ENCODE measurements at regions not wholly inside any gene's neighbourhood (a gene's known extent, or its start where the extent isn't known, plus 50 kb on each side); places are given as distances from the start of the nearest gene placed in this dataset.
"Not testable (repeated sequence)": the region's sequence is repeated elsewhere in the genome, so short reads cannot be mapped to it uniquely, and the experiment has no call there.

- Histone ChIP-seq H3K4me3 (ENCODE audit: control insufficient read depth in 1 of 7, extremely low read depth in 1 of 7, insufficient read depth in 4 of 7, low read depth in 2 of 7, low read length in 6 of 7) (no peak overlapping the region), H3K27ac (ENCODE audit: insufficient read depth in 1 of 2, low read depth in 1 of 2, low read length in 2 of 2, poor library complexity in 1 of 2, severe bottlenecking in 2 of 2) (no peak overlapping the region), H3K36me3 (ENCODE audit: control insufficient read depth in 4 of 4, insufficient read depth in 4 of 4, low read length in 3 of 4) (no peaks in the 10 kb centered on the region), H3K4me1 (ENCODE audit: control extremely low read depth in 1 of 4, control insufficient read depth in 4 of 4, insufficient read depth in 4 of 4, low read length in 3 of 4) (no peaks in the 10 kb centered on the region), H3K27me3 (replicated peaks in 2 of 5; ENCODE audit: control insufficient read depth in 4 of 5, insufficient read depth in 5 of 5, low read length in 4 of 5) (peaks cover 0 to 2% (median 0%) of the 10 kb centered on the region in 5 experiments), H3K9me3 (ENCODE audit: control extremely low read depth in 1 of 5, control insufficient read depth in 4 of 5, insufficient read depth in 2 of 5, low read depth in 1 of 5, low read length in 4 of 5) (no peaks in the 10 kb centered on the region)
- POLR2A ChIA-PET = interaction anchor here (0.6 kb wide), 1 partner anchor 325 kb away, joined by 5 read pairs; no protein-coding TSS in a partner anchor
- CTCF ChIA-PET = no interaction called here
- peak in 2 of 3 donors; percentile 6 to 10 for DNase-seq
- 100% methylated on average over 1 of the region's 4 CpGs for WGBS (ENCODE audit: insufficient coverage)
These were observed 134.4 kb upstream of the FAM3C start for GRCh38 chr7:121530227-121531174.

DNA sequence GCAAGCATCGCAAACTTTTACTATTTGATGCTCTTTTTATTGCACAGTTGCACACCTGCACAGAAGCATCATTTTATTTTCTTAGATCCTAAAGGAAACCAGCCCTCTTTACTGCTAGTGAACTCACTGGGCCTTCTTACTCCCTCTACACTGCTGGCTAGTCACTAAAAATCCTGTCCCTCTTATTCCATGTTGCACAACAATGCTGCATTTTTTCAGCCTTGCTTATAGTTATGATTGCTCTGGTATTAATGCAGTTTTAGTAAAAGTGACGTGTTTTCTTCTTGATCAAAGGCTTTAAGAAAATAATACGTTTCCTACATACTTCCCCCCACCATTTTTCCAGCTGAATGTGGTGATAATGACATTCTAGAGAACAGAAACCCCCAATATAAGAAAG, 132.9 kb upstream of the FAM3C start:
- no peak for DNase-seq
- H3K4me3 ChIP-seq (ENCODE audit: control insufficient read depth in 1 of 7, extremely low read depth in 1 of 7, insufficient read depth in 4 of 7, low read depth in 2 of 7, low read length in 6 of 7) = no peak overlapping the region
- no peaks in the 10 kb centered on the region for H3K4me1 ChIP-seq (ENCODE audit: control extremely low read depth in 1 of 4, control insufficient read depth in 4 of 4, insufficient read depth in 4 of 4, low read length in 3 of 4)
- peaks cover 0 to 5% (median 0%) of the 10 kb centered on the region in 5 experiments for H3K27me3 ChIP-seq (replicated peaks in 2 of 5; ENCODE audit: control insufficient read depth in 4 of 5, insufficient read depth in 5 of 5, low read length in 4 of 5)
- no peak overlapping the region for H3K27ac ChIP-seq (ENCODE audit: insufficient read depth in 1 of 2, low read depth in 1 of 2, low read length in 2 of 2, poor library complexity in 1 of 2, severe bottlenecking in 2 of 2)
- POLR2A ChIA-PET = no interaction called here
- H3K36me3 ChIP-seq (ENCODE audit: control insufficient read depth in 4 of 4, insufficient read depth in 4 of 4, low read length in 3 of 4) = no peaks in the 10 kb centered on the region
- no peaks in the 10 kb centered on the region for H3K9me3 ChIP-seq (ENCODE audit: control extremely low read depth in 1 of 5, control insufficient read depth in 4 of 5, insufficient read depth in 2 of 5, low read depth in 1 of 5, low read length in 4 of 5)
- CTCF ChIA-PET = interaction anchor here (1.2 kb wide), 1 partner anchor 18 kb away, joined by 3 read pairs; no protein-coding TSS in a partner anchor
- 100% methylated on average over 1 of the region's 3 CpGs for WGBS (ENCODE audit: insufficient coverage)

GRCh38 chr7:121526210-121526609, 130.1 kb upstream of the FAM3C start:
- H3K9me3 ChIP-seq (ENCODE audit: control extremely low read depth in 1 of 5, control insufficient read depth in 4 of 5, insufficient read depth in 2 of 5, low read depth in 1 of 5, low read length in 4 of 5); H3K27ac ChIP-seq (ENCODE audit: insufficient read depth in 1 of 2, low read depth in 1 of 2, low read length in 2 of 2, poor library complexity in 1 of 2, severe bottlenecking in 2 of 2); H3K4me1 ChIP-seq (ENCODE audit: control extremely low read depth in 1 of 4, control insufficient read depth in 4 of 4, insufficient read depth in 4 of 4, low read length in 3 of 4); DNase-seq; POLR2A ChIA-PET; H3K4me3 ChIP-seq (ENCODE audit: control insufficient read depth in 1 of 7, extremely low read depth in 1 of 7, insufficient read depth in 4 of 7, low read depth in 2 of 7, low read length in 6 of 7); H3K36me3 ChIP-seq (ENCODE audit: control insufficient read depth in 4 of 4, insufficient read depth in 4 of 4, low read length in 3 of 4); H3K27me3 ChIP-seq (replicated peaks in 2 of 5; ENCODE audit: control insufficient read depth in 4 of 5, insufficient read depth in 5 of 5, low read length in 4 of 5): not testable (repeated sequence)
- CTCF ChIA-PET = interaction anchor here (1.5 kb wide), 1 partner anchor 14 kb away, joined by 3 read pairs; no protein-coding TSS in a partner anchor
- WGBS (ENCODE audit: insufficient coverage) = 100% methylated on average over 3 of the region's 3 CpGs

DNA sequence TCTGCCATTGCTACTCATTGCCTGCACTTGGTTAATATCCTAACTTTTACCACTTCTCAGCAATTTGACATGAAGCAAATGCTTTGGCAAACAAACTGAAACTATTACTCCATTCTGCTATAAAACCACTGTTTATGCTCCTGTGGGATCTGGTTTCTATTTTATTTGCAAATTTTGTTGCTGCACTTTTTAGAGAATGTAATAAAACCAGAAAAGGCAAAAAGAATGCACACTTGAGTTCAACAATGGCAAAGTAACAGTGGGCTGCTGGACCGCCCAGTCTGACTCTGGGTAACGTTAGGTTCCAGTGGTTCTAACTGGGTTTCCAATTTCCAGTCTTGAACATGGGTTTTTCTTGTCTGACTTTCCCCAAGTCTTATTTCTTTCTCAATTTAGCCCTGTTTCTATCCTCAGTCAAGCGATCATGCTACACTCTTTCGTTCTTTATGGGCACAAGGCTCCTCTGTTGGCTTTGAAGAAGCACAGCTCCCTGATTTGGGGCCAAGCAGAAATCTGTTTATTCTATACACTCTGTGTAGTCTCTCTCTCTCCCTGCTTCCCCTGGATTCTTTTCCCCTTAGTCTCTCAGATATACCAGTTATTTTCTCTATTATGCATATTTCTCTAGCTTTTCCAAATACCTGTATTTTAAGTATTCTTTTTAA, 129.2 kb upstream of the FAM3C start:
- no peak for DNase-seq

DNA sequence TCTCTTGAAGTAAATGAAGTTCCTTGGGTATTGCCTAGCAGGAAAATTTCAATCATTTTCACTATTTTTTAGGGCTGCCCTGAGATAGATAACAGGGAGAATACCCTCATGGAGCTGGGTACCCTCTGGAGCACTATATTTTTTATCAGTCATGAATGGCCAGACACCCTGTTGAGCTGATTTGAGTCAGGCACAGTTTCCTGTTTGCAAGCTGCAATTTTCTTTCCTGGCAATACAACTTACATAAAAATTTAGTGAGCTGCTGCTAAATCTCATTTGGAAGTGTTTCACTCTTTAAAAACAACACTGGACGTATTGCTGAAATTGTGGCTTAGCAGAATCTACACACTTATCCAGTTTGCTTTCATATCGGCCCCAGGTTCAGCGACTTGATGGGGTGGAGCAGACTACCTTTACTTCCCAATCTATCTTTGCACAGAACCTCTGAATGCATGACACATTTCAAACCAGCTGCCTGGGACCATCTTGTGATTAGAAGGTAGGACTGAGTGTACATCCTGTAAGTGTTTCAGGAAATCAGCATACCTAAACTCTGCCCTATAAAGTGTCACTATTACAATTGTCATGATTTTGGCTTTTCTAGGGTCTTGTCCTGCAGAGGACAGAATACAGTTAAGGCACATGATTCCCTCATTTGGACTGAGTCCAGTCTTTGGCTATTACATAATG, 125.7 kb upstream of the FAM3C start:
- no peak overlapping the region for H3K27ac ChIP-seq (ENCODE audit: insufficient read depth in 1 of 2, low read depth in 1 of 2, low read length in 2 of 2, poor library complexity in 1 of 2, severe bottlenecking in 2 of 2)
- ChIA-PET POLR2A (no interaction called here), CTCF (no interaction called here)
- 94% methylated on average over 2 of the region's 3 CpGs for WGBS (ENCODE audit: insufficient coverage)
- no peak for DNase-seq
- H3K4me3 ChIP-seq (ENCODE audit: control insufficient read depth in 1 of 7, extremely low read depth in 1 of 7, insufficient read depth in 4 of 7, low read depth in 2 of 7, low read length in 6 of 7) = no peak overlapping the region
- peaks cover 0 to 2% (median 0%) of the 10 kb centered on the region in 5 experiments for H3K27me3 ChIP-seq (replicated peaks in 2 of 5; ENCODE audit: control insufficient read depth in 4 of 5, insufficient read depth in 5 of 5, low read length in 4 of 5)
- no peaks in the 10 kb centered on the region for H3K36me3 ChIP-seq (ENCODE audit: control insufficient read depth in 4 of 4, insufficient read depth in 4 of 4, low read length in 3 of 4)
- no peaks in the 10 kb centered on the region for H3K9me3 ChIP-seq (ENCODE audit: control extremely low read depth in 1 of 5, control insufficient read depth in 4 of 5, insufficient read depth in 2 of 5, low read depth in 1 of 5, low read length in 4 of 5)
- no peaks in the 10 kb centered on the region for H3K4me1 ChIP-seq (ENCODE audit: control extremely low read depth in 1 of 4, control insufficient read depth in 4 of 4, insufficient read depth in 4 of 4, low read length in 3 of 4)

More for the DNA sequence above, 129.2 kb upstream of the FAM3C start:
- 96% methylated on average over 4 of the region's 4 CpGs for WGBS (ENCODE audit: insufficient coverage)
- Histone ChIP-seq H3K4me3 (ENCODE audit: control insufficient read depth in 1 of 7, extremely low read depth in 1 of 7, insufficient read depth in 4 of 7, low read depth in 2 of 7, low read length in 6 of 7) (no peak overlapping the region), H3K4me1 (ENCODE audit: control extremely low read depth in 1 of 4, control insufficient read depth in 4 of 4, insufficient read depth in 4 of 4, low read length in 3 of 4) (no peaks in the 10 kb centered on the region), H3K36me3 (ENCODE audit: control insufficient read depth in 4 of 4, insufficient read depth in 4 of 4, low read length in 3 of 4) (no peaks in the 10 kb centered on the region), H3K27ac (ENCODE audit: insufficient read depth in 1 of 2, low read depth in 1 of 2, low read length in 2 of 2, poor library complexity in 1 of 2, severe bottlenecking in 2 of 2) (no peak overlapping the region), H3K27me3 (replicated peaks in 2 of 5; ENCODE audit: control insufficient read depth in 4 of 5, insufficient read depth in 5 of 5, low read length in 4 of 5) (peaks cover 0 to 5% (median 0%) of the 10 kb centered on the region in 5 experiments), H3K9me3 (ENCODE audit: control extremely low read depth in 1 of 5, control insufficient read depth in 4 of 5, insufficient read depth in 2 of 5, low read depth in 1 of 5, low read length in 4 of 5) (no peaks in the 10 kb centered on the region)
- ChIA-PET CTCF (interaction anchor here (1.5 kb wide), 1 partner anchor 13 kb away, joined by 3 read pairs; no protein-coding TSS in a partner anchor), POLR2A (no interaction called here)

DNA sequence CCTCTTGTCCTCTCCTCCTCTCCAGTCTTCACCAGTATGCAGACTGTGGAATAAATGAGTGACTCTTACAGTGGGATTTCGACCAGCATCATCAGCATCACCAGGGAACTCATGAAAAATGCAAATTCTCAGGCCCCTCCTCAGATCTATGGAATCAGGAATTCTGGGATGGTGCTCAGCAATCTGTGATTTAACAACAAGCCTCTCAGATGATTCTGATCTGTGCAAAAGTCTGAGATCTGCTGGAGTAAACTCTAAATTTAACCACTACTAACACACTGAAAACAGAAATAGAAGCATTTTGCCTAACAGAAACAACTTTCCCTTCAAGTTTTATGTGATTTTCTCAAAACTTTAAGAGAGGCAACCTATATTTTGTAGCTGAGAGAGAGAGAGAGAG, 124.8 kb upstream of the FAM3C start:
- Histone ChIP-seq H3K27ac (ENCODE audit: insufficient read depth in 1 of 2, low read depth in 1 of 2, low read length in 2 of 2, poor library complexity in 1 of 2, severe bottlenecking in 2 of 2) (no peak overlapping the region), H3K27me3 (replicated peaks in 2 of 5; ENCODE audit: control insufficient read depth in 4 of 5, insufficient read depth in 5 of 5, low read length in 4 of 5) (peaks cover 0 to 2% (median 0%) of the 10 kb centered on the region in 5 experiments), H3K4me1 (ENCODE audit: control extremely low read depth in 1 of 4, control insufficient read depth in 4 of 4, insufficient read depth in 4 of 4, low read length in 3 of 4) (no peaks in the 10 kb centered on the region), H3K36me3 (ENCODE audit: control insufficient read depth in 4 of 4, insufficient read depth in 4 of 4, low read length in 3 of 4) (no peaks in the 10 kb centered on the region), H3K4me3 (ENCODE audit: control insufficient read depth in 1 of 7, extremely low read depth in 1 of 7, insufficient read depth in 4 of 7, low read depth in 2 of 7, low read length in 6 of 7) (no peak overlapping the region), H3K9me3 (ENCODE audit: control extremely low read depth in 1 of 5, control insufficient read depth in 4 of 5, insufficient read depth in 2 of 5, low read depth in 1 of 5, low read length in 4 of 5) (no peaks in the 10 kb centered on the region)
- DNase-seq = no peak
- ChIA-PET POLR2A (no interaction called here), CTCF (no interaction called here)
- WGBS (ENCODE audit: insufficient coverage) = 80% methylated on average over 1 of the region's 1 CpG

Data from common myeloid progenitor, CD34-positive (primary cell).